Choroid plexus epithelial cell (primary cell): ENCODE measurements at regions not wholly inside any gene's neighbourhood (a gene's known extent, or its start where the extent isn't known, plus 50 kb on each side); places are given as distances from the start of the nearest gene placed in this dataset.
"Not testable (repeated sequence)": the region's sequence is repeated elsewhere in the genome, so short reads cannot be mapped to it uniquely, and the experiment has no call there.

Experiments used
- DNase-seq: peaks from one replicate; pipeline ENCODE4 v3.0.0-alpha.2; 2010; ENCODE audit warnings: low read depth
- H3K4me3 ChIP-seq: 2 replicates; pipeline ENCODE4 v1.5.1; 2011; ENCODE audit warnings: low read depth, mild to moderate bottlenecking, control low read depth, low read length, moderate library complexity
- CTCF ChIP-seq: conservative IDR thresholded peaks from 2 replicates; pipeline ENCODE4 v1.5.1; 2011; ENCODE audit warnings: low read depth, mild to moderate bottlenecking, control low read depth, inconsistent platforms, low read length, moderate library complexity

- H3K4me3 ChIP-seq = no peak overlapping the region
- TF ChIP-seq CTCF = no peak
- no peak for DNase-seq
These were observed 576.5 kb downstream of the KCNJ18 start for GRCh38 chr17:22268912-22269220.

- no peak for TF ChIP-seq CTCF
- no peak overlapping the region for H3K4me3 ChIP-seq
- no peak for DNase-seq
These were observed 578.1 kb downstream of the KCNJ18 start for GRCh38 chr17:22270381-22270780.

- DNase-seq, H3K4me3 ChIP-seq: not testable (repeated sequence)
These were observed 578.5 kb downstream of the KCNJ18 start for GRCh38 chr17:22270809-22271208.

GRCh38 chr17:22272363-22273146 lies 580.2 kb downstream of the KCNJ18 start:
- no peak for DNase-seq
- no peak for TF ChIP-seq CTCF
- no peak overlapping the region for H3K4me3 ChIP-seq

- no peak overlapping the region for H3K4me3 ChIP-seq
- no peak for TF ChIP-seq CTCF
- DNase-seq = no peak
These were observed 581.0 kb downstream of the KCNJ18 start for GRCh38 chr17:22273308-22273707.

- no peak overlapping the region for H3K4me3 ChIP-seq
- no peak for DNase-seq
- TF ChIP-seq CTCF = no peak
These were observed 585.3 kb downstream of the KCNJ18 start for GRCh38 chr17:22277595-22277994.

- no peak overlapping the region for H3K4me3 ChIP-seq
- TF ChIP-seq CTCF = no peak
- no peak for DNase-seq
These were observed 586.3 kb downstream of the KCNJ18 start for GRCh38 chr17:22278302-22279275.
